ENCODE measurements at regions not wholly inside any gene's neighbourhood (a gene's known extent, or its start where the extent isn't known, plus 50 kb on each side); places are given as distances from the start of the nearest gene placed in this dataset.
A peak's percentile ranks its signal among the peaks of the same experiment; 100 is the strongest.

DNA sequence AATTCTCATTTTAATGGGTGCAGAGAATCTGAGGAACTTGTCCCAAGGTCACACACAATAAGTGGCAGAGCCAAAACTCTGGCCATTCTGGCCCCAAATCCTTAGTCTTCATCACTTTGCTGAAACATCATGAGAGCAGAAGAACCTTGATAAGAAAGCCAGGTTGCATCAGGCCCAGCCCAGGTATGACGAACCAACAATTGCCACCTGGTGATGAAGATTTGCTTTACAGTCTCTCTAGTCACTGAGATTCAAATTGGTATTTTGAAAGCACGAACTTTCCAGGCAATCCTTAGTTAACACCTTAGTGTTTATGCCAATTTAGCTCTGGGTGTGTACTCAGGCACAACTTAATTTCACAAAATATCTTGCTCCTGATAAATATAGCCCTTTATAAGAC is 502.7 kb upstream of the HTR2A start:
- Histone ChIP-seq H4K20me1 (ENCODE audit: control insufficient read depth, insufficient read depth, insufficient read length) (no peaks in the 10 kb centered on the region), H3K56ac (ENCODE audit: insufficient read length, low read depth, low read length) (no peak overlapping the region), H2AK5ac (ENCODE audit: insufficient read length, low read length) (no peak overlapping the region), H3K9me3 (ENCODE audit: control insufficient read depth, low read depth, low read length) (no peaks in the 10 kb centered on the region), H2BK5ac (ENCODE audit: insufficient read length, low read length) (no peak overlapping the region), H3K14ac (ENCODE audit: insufficient read depth, low read length) (no peak overlapping the region), H3K4ac (ENCODE audit: low read depth, low read length) (no peak overlapping the region), H2BK12ac (ENCODE audit: insufficient read length, low read depth, low read length) (no peak overlapping the region), H3K23ac (ENCODE audit: insufficient read length, low read depth, low read length) (no peak overlapping the region), H3K27ac (ENCODE audit: insufficient read length, low read depth, low read length) (no peak overlapping the region), H3K4me1 (ENCODE audit: insufficient read depth, low read length) (peaks cover 3% of the 10 kb centered on the region; the same call in 1 of the 2 replicates), H3K4me2 (ENCODE audit: insufficient read depth, insufficient read length, low read length) (no peak overlapping the region), H4K5ac (ENCODE audit: insufficient read length, low read depth, low read length) (no peak overlapping the region), H4K91ac (ENCODE audit: insufficient read length, low read depth, low read length) (no peak overlapping the region), H4K8ac (replicated peaks; ENCODE audit: insufficient read length, low read depth, low read length) (no peak overlapping the region), H2AFZ (ENCODE audit: low read length) (no peak overlapping the region), H3T11ph (ENCODE audit: low read length) (no peak overlapping the region), H3K27me3 (ENCODE audit: insufficient read depth, low read length) (no peaks in the 10 kb centered on the region), H2BK120ac (ENCODE audit: low read depth, low read length, poor library complexity, severe bottlenecking) (no peak overlapping the region), H3K9ac (ENCODE audit: extremely low read depth, insufficient read length, low read length) (no peak overlapping the region), H3K18ac (ENCODE audit: insufficient read length, low read depth, low read length) (no peak overlapping the region), H2BK20ac (ENCODE audit: low read depth, low read length, poor library complexity, severe bottlenecking) (no peak overlapping the region), H3K79me2 (ENCODE audit: insufficient read depth, low read length) (no peaks in the 10 kb centered on the region), H3K23me2 (ENCODE audit: insufficient read length, low read depth, low read length, poor library complexity, severe bottlenecking) (no peaks in the 10 kb centered on the region), H2BK15ac (ENCODE audit: low read depth, low read length) (no peak overlapping the region), H3K79me1 (ENCODE audit: insufficient read depth, low read depth, low read length, poor library complexity, severe bottlenecking) (no peaks in the 10 kb centered on the region)
- Mint-ChIP-seq H3K4me1 (peaks cover 15% of the 10 kb centered on the region in 2 experiments), H3K27ac (no peak overlapping the region), H3K27me3 (ENCODE audit: low read depth) (no peaks in the 10 kb centered on the region), H3K36me3 (ENCODE audit: insufficient read depth in 1 of 3, low read depth in 3 of 3) (no peaks in the 10 kb centered on the region), H3K9me3 (no peaks in the 10 kb centered on the region), H3K4me3 (no peak overlapping the region)
- DNase-seq, result no peak
- TF ChIP-seq, protein P1, sequence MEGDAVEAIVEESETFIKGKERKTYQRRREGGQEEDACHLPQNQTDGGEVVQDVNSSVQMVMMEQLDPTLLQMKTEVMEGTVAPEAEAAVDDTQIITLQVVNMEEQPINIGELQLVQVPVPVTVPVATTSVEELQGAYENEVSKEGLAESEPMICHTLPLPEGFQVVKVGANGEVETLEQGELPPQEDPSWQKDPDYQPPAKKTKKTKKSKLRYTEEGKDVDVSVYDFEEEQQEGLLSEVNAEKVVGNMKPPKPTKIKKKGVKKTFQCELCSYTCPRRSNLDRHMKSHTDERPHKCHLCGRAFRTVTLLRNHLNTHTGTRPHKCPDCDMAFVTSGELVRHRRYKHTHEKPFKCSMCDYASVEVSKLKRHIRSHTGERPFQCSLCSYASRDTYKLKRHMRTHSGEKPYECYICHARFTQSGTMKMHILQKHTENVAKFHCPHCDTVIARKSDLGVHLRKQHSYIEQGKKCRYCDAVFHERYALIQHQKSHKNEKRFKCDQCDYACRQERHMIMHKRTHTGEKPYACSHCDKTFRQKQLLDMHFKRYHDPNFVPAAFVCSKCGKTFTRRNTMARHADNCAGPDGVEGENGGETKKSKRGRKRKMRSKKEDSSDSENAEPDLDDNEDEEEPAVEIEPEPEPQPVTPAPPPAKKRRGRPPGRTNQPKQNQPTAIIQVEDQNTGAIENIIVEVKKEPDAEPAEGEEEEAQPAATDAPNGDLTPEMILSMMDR (conservative IDR thresholded peaks at IDR 0.05), result peak; percentile 42; the same call in 2 of the 3 replicates
- no CpG with 5 or more reads among the region's 2 CpGs for WGBS (ENCODE audit: extremely low coverage, insufficient read length, low lambda C conversion rate)

Data from H9 (cell line).